Coronary artery (tissue), 2 donors: ENCODE measurements at regions not wholly inside any gene's neighbourhood (a gene's known extent, or its start where the extent isn't known, plus 50 kb on each side); places are given as distances from the start of the nearest gene placed in this dataset.
A peak's percentile ranks its signal among the peaks of the same experiment; 100 is the strongest.

Experiments
- DNase-seq: peaks from one replicate; pipeline ENCODE4 v3.0.0-alpha.2; 2017; ENCODE audit warnings: low spot score
- H3K27ac ChIP-seq, 2 donors: fragments of 200-600 bp; sonication (generic); one replicate each; pipeline ENCODE4 v1.5.1; 2016 to 2019
- H3K4me3 ChIP-seq: fragments of 200-600 bp; sonication (generic); 2 replicates; pipeline ENCODE4 v1.5.1; 2016; ENCODE audit warnings: mild to moderate bottlenecking, moderate library complexity
- CTCF ChIP-seq: fragments of 200-600 bp; sonication (generic); IDR thresholded peaks from one replicate; pipeline ENCODE4 v1.5.1; 2019; ENCODE audit warnings: antibody characterized with exemption

GRCh38 chr10:91023700-91024398 is 103.0 kb upstream of the ANKRD1 start:
- peak overlapping the region; percentile 56 to 83 for H3K27ac ChIP-seq
- TF ChIP-seq CTCF: no peak
- H3K4me3 ChIP-seq: peak overlapping the region; percentile 4
- no peak for DNase-seq

DNA sequence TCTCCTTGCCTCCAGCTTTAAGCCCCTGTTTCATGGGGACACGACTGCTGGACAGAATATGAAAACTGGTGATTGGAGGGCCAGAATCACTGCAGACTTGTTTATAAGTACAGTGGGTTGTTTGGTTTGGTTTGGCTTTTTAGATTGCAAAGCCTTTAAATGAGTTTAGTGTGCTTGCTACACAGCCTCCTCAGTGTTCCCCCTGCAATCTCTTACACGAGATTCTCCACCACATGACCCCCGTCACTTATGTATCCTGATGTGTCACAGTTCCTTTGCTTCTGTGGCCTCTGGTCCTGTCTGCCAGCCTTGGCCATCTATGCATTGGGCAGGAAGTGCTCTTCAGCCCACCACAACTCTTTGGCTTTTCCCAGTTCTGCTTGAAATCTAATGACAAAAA is 103.7 kb upstream of the ANKRD1 start:
- no peak for DNase-seq
- no peak overlapping the region for H3K4me3 ChIP-seq
- H3K27ac ChIP-seq: peak overlapping the region; percentile 56 to 83
- TF ChIP-seq CTCF: no peak

DNA sequence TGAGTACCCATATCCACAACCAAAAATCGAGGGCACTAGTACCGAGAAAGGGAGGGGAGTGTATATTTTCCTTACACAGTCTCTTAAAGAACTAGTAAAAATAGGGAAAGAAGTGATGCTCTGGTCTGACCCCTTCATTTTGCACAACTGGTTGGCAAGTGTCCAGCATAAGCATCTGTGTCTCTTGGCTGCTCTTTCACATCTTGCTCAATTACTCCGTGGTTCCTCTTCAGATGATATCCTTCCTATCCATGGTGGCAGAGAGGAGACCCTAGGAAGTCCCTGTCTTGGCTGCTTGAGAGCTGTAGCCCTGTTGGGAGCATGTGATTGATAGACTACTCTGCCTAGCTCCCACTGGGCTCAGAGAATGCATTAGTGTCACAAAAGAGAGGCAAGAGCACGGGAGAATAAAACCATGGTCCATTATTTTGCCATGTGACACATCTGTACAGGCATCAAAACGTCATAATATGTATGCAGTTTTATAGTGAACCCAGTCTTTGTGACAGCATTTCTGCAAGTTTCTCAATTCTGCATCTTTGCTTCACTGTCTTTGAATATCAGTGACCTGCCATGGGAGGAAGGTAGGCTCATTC is 111.8 kb upstream of the ANKRD1 start:
- Histone ChIP-seq H3K27ac (peak overlapping the region in 1 of 2 donors; percentile 3), H3K4me3 (no peak overlapping the region)
- no peak for DNase-seq
- TF ChIP-seq CTCF: no peak

GRCh38 chr10:91033324-91033950 is 112.5 kb upstream of the ANKRD1 start:
- Histone ChIP-seq H3K27ac (no peak overlapping the region), H3K4me3 (no peak overlapping the region)
- DNase-seq: no peak
- no peak for TF ChIP-seq CTCF

DNA sequence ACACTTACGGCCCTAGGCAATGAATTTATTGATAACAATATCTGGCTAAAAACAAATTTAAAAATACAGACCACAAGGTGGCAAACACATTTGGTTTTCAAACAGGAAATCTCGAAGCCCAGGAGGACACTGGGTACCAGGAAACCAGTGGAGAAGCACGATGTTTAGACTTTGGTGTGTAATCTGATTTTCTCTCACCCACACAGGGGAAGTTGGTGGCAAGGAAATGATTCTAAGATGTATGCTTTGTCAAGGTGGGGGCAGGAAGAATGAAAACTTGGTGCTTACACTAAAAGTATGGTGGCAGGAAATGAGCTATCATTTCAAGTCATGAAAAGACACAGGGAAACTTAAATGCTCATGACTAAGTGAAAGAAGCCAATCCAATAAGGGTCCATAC is 113.2 kb upstream of the ANKRD1 start:
- Histone ChIP-seq H3K27ac (peak overlapping the region in 1 of 2 donors; percentile 56), H3K4me3 (no peak overlapping the region)
- TF ChIP-seq CTCF: no peak
- no peak for DNase-seq

DNA sequence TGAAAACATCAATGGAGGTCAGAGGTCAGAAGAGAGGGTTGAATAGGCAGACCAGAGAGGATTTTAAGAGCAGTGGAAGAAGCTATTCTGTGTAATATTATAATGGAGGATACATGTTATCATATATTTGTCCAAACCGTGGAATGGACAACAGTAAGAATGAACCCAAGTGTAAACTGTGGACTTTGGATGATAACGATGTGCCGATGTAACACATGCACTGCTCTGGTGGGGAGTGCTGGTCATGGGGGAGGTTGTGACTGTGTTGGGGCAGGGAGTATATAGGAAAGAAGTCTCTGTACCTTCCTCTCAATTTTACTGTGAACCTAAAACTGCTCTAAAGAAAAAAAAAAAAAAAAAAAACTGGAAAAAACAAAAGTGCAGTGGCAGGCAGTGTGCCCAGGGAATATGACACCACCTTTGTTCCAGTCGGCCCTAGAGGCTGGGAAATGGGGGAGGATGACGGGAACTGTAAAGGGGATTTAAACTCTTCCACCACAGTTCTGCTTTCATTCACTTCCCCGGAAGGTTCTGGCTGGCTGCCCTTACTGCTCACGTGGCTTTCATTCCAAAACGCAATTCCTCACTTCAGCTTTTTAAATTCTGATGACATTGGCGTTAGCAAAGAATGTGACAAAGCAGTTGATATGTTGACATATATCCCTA is 113.7 kb upstream of the ANKRD1 start:
- Histone ChIP-seq H3K4me3 (no peak overlapping the region), H3K27ac (peak overlapping the region in 1 of 2 donors; percentile 56)
- peak; percentile 75 for DNase-seq
- no peak for TF ChIP-seq CTCF
